Activated T-cell treated with anti-CD3 and anti-CD28 coated beads, Interleukin-2, amount 50 U/mL, for 4 hours (primary cell): ENCODE measurements at regions not wholly inside any gene's neighbourhood (a gene's known extent, or its start where the extent isn't known, plus 50 kb on each side); places are given as distances from the start of the nearest gene placed in this dataset.

Experiments
- ATAC-seq, 2 donors: fragments of 200-7000 bp; cut with Tn5 transposase; one replicate each; pipeline ENCODE4 v1.10.0; 2021
- DNase-seq: peaks from one replicate; pipeline ENCODE4 v3.0.0-alpha.2; 2020
- H3K27me3 Mint-ChIP-seq: one replicate; pipeline ENCODE4 v1.8.0; 2021; ENCODE audit warnings: low read depth, mixed read lengths
- H3K36me3 Mint-ChIP-seq: one replicate; pipeline ENCODE4 v1.8.0; 2022; ENCODE audit warnings: mixed read lengths; ENCODE audit not compliant: insufficient read depth
- H3K4me1 Mint-ChIP-seq: one replicate; pipeline ENCODE4 v1.8.0; 2021; ENCODE audit warnings: low read depth, mixed read lengths
- H3K4me3 Mint-ChIP-seq: one replicate; pipeline ENCODE4 v1.8.0; 2021; ENCODE audit warnings: mild to moderate bottlenecking, moderate library complexity, mixed read lengths
- H3K9me3 Mint-ChIP-seq: one replicate; pipeline ENCODE4 v1.8.0; 2021; ENCODE audit warnings: mixed read lengths

GRCh38 chr1:38524025-38524641 is 335.4 kb downstream of the RRAGC start:
- Mint-ChIP-seq H3K4me3 (no peak overlapping the region), H3K4me1 (peaks cover 12% of the 10 kb centered on the region), H3K36me3 (no peaks in the 10 kb centered on the region), H3K9me3 (no peaks in the 10 kb centered on the region), H3K27me3 (peaks cover 22% of the 10 kb centered on the region)
- ATAC-seq (no peak), DNase-seq (no peak)

- peaks cover 24% of the 10 kb centered on the region for H3K27me3 Mint-ChIP-seq
Observed at GRCh38 chr1:38523568-38523939, 336.0 kb downstream of the RRAGC start.

GRCh38 chr1:38522915-38523567 is 336.5 kb downstream of the RRAGC start:
- Mint-ChIP-seq H3K36me3 (no peaks in the 10 kb centered on the region), H3K27me3 (peaks cover 25% of the 10 kb centered on the region), H3K4me1 (peaks cover 12% of the 10 kb centered on the region), H3K9me3 (no peaks in the 10 kb centered on the region), H3K4me3 (no peak overlapping the region)
- DNase-seq: no peak
- no peak for ATAC-seq

More at GRCh38 chr1:38523568-38523939, 336.0 kb downstream of the RRAGC start:
- Mint-ChIP-seq H3K9me3 (no peaks in the 10 kb centered on the region), H3K4me1 (peaks cover 12% of the 10 kb centered on the region), H3K4me3 (no peak overlapping the region), H3K36me3 (no peaks in the 10 kb centered on the region)
- DNase-seq (no peak), ATAC-seq (no peak)

- Mint-ChIP-seq H3K27me3 (peaks cover 3% of the 10 kb centered on the region), H3K9me3 (no peaks in the 10 kb centered on the region), H3K4me1 (no peaks in the 10 kb centered on the region), H3K36me3 (no peaks in the 10 kb centered on the region), H3K4me3 (no peak overlapping the region)
- ATAC-seq (no peak), DNase-seq (no peak)
Observed at GRCh38 chr1:38516560-38516959, 343.0 kb downstream of the RRAGC start.

- ATAC-seq (no peak), DNase-seq (no peak)
- peaks cover 14% of the 10 kb centered on the region for H3K27me3 Mint-ChIP-seq
- no peak overlapping the region for H3K4me3 Mint-ChIP-seq
- no peaks in the 10 kb centered on the region for H3K9me3 Mint-ChIP-seq
- no peaks in the 10 kb centered on the region for H3K4me1 Mint-ChIP-seq
- no peaks in the 10 kb centered on the region for H3K36me3 Mint-ChIP-seq
Observed at GRCh38 chr1:38512789-38513188, 346.8 kb downstream of the RRAGC start.

- Mint-ChIP-seq H3K4me1 (no peaks in the 10 kb centered on the region), H3K9me3 (no peaks in the 10 kb centered on the region), H3K27me3 (peaks cover 14% of the 10 kb centered on the region), H3K36me3 (no peaks in the 10 kb centered on the region), H3K4me3 (no peak overlapping the region)
- DNase-seq (no peak), ATAC-seq (no peak)
Observed at GRCh38 chr1:38512024-38512767, 347.4 kb downstream of the RRAGC start.

GRCh38 chr1:38508232-38508631 is 351.3 kb downstream of the RRAGC start:
- no peaks in the 10 kb centered on the region for H3K36me3 Mint-ChIP-seq
- no peaks in the 10 kb centered on the region for H3K9me3 Mint-ChIP-seq
- H3K4me3 Mint-ChIP-seq: no peak overlapping the region
- peaks cover 32% of the 10 kb centered on the region for H3K27me3 Mint-ChIP-seq
- DNase-seq (no peak), ATAC-seq (no peak)
- H3K4me1 Mint-ChIP-seq: peaks cover 2% of the 10 kb centered on the region

GRCh38 chr1:38507563-38507962 is 352.0 kb downstream of the RRAGC start:
- Mint-ChIP-seq H3K4me1 (peaks cover 2% of the 10 kb centered on the region), H3K27me3 (peaks cover 32% of the 10 kb centered on the region), H3K4me3 (no peak overlapping the region), H3K36me3 (no peaks in the 10 kb centered on the region), H3K9me3 (no peaks in the 10 kb centered on the region)
- no peak for DNase-seq
- ATAC-seq: no peak

GRCh38 chr1:38505944-38506343 is 353.6 kb downstream of the RRAGC start:
- H3K4me3 Mint-ChIP-seq: no peak overlapping the region

GRCh38 chr1:38502758-38503157 is 356.8 kb downstream of the RRAGC start:
- Mint-ChIP-seq H3K27me3 (peaks cover 22% of the 10 kb centered on the region), H3K4me1 (peaks cover 2% of the 10 kb centered on the region), H3K4me3 (no peak overlapping the region), H3K9me3 (no peaks in the 10 kb centered on the region), H3K36me3 (no peaks in the 10 kb centered on the region)
- no peak for DNase-seq
- no peak for ATAC-seq

More at GRCh38 chr1:38505944-38506343, 353.6 kb downstream of the RRAGC start:
- H3K36me3 Mint-ChIP-seq: no peaks in the 10 kb centered on the region
- DNase-seq: no peak
- no peaks in the 10 kb centered on the region for H3K9me3 Mint-ChIP-seq
- ATAC-seq: no peak
- peaks cover 32% of the 10 kb centered on the region for H3K27me3 Mint-ChIP-seq
- peaks cover 2% of the 10 kb centered on the region for H3K4me1 Mint-ChIP-seq

- no peak for DNase-seq
- H3K36me3 Mint-ChIP-seq: no peaks in the 10 kb centered on the region
- H3K9me3 Mint-ChIP-seq: no peaks in the 10 kb centered on the region
- peaks cover 21% of the 10 kb centered on the region for H3K27me3 Mint-ChIP-seq
- ATAC-seq: no peak
- H3K4me1 Mint-ChIP-seq: no peaks in the 10 kb centered on the region
- no peak overlapping the region for H3K4me3 Mint-ChIP-seq
Observed at GRCh38 chr1:38500891-38501290, 358.7 kb downstream of the RRAGC start.

GRCh38 chr1:38500352-38500751 is 359.2 kb downstream of the RRAGC start:
- ATAC-seq (no peak), DNase-seq (no peak)
- Mint-ChIP-seq H3K27me3 (peaks cover 21% of the 10 kb centered on the region), H3K4me3 (no peak overlapping the region), H3K9me3 (no peaks in the 10 kb centered on the region), H3K36me3 (no peaks in the 10 kb centered on the region), H3K4me1 (no peaks in the 10 kb centered on the region)

- Mint-ChIP-seq H3K4me1 (no peaks in the 10 kb centered on the region), H3K4me3 (no peak overlapping the region), H3K36me3 (no peaks in the 10 kb centered on the region), H3K9me3 (no peaks in the 10 kb centered on the region), H3K27me3 (peaks cover 12% of the 10 kb centered on the region)
- DNase-seq (no peak), ATAC-seq (no peak)
Observed at GRCh38 chr1:38498686-38499085, 360.9 kb downstream of the RRAGC start.

GRCh38 chr1:38497921-38498656 is 361.5 kb downstream of the RRAGC start:
- DNase-seq: no peak
- Mint-ChIP-seq H3K27me3 (peaks cover 9% of the 10 kb centered on the region), H3K4me3 (no peak overlapping the region)

More at GRCh38 chr1:38497921-38498656, 361.5 kb downstream of the RRAGC start:
- no peak for ATAC-seq
- Mint-ChIP-seq H3K4me1 (no peaks in the 10 kb centered on the region), H3K9me3 (no peaks in the 10 kb centered on the region), H3K36me3 (no peaks in the 10 kb centered on the region)
